HG03135 (cell line): ENCODE measurements at regions not wholly inside any gene's neighbourhood (a gene's known extent, or its start where the extent isn't known, plus 50 kb on each side); places are given as distances from the start of the nearest gene placed in this dataset.

ENCODE experiments used
- ATAC-seq: cut with Tn5 transposase; IDR thresholded peaks from one replicate; pipeline ENCODE4 v1.9.1; 2021; ENCODE audit warnings: mild to moderate bottlenecking, moderate library complexity; ENCODE audit not compliant: unreplicated experiment

DNA sequence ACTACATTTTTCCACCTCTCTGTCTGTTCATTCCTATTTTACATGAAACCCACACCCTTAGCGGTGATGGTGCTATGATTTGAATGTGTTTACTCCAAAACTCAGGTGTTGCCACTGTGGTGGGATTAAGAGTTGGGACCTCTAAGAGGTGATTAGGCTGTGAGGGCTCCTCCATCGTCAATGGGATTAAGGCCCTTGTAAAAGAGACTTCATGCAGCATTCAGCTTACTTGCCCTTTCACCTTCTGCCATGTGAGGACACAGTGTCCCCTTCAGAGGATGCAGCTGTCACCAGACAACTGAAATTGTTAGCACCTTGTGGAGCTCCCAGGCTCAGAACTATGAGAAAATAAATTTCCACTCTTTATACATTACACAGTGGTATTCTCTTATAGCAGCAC lies 182.2 kb downstream of the NOC3L start:
- ATAC-seq, result no peak

DNA sequence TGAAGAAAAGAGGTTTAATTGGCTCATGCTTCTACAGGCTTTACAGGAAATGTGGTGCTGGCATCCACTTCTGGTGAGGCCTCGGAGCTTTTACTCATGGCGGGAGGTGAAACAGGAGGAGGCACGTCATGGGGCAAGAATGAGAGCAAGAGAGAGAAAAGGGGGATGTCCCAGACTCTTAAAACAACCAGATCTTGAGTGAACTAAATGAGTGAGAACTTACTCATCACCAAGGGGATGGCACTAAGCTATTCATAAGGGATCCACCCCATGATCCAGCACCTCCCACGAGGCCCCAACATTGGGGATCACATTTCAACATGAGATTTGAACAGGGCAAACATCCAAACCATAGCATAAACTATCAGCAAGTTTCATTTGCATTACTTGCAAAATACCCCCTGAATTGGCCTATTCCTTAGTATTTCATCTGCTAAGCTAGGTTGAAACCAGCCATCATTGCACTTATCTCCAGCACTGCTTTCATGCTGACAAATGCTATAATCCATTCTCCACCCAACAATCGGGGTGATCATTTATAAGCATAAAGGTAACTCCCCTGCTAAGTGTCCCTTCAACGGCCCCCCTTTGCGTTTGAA lies 179.0 kb downstream of the NOC3L start:
- ATAC-seq, result no peak

DNA sequence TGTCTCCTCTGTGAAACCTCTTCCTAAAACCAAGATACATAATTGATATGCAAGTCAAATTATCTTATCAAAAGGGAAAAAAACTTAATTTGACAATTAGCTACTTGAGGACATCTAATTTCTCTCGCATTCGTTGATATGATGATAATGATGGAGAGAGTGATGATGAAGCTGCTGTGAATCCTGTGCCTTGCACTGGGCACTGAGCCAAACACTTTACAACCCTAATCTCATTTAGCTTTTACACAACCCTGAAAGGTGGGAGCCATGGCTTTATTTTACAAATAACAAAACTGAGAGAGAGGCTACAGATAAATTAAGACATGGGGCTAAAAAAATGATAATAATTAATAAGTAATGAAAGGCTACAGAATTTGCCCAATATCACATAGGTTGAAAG lies 176.0 kb downstream of the NOC3L start:
- ATAC-seq, result no peak

DNA sequence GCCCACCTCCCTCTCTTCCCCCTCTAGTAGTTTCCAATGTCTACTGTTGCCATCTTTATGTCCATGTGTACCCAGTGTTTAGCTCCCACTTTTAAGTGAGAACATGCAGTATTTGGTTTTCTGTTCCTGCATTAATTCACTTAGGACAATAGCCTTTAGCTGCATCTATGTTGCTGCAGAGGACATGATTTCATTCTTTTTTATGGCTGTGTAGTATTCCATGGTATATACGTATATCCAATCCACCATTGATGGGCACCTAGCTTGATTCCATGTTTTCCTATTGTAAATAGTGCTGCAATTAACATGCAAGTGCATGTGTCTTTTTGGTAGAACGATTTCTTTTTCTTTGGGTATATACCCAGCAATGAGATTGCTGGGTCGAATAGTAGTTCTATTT lies 170.4 kb downstream of the NOC3L start:
- no peak for ATAC-seq

DNA sequence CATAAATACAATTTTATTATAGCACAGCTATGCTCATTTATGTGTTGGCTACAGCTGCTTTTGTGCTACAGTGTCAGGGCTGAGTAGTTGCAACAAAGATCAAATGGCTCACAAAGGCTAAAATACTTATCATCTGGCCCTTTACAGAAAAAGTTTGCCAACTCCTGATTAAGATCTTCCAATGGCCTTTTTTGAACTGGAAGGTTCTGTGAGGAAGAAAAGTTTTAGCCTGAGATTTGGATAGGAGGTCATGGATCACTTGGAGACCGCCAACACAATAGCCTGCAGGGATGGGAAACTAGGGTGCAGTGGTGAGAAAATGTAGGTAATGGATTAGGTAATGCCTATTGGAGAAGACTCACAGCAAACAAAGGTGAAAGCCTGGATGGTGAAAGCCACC lies 169.8 kb downstream of the NOC3L start:
- ATAC-seq, result no peak

DNA sequence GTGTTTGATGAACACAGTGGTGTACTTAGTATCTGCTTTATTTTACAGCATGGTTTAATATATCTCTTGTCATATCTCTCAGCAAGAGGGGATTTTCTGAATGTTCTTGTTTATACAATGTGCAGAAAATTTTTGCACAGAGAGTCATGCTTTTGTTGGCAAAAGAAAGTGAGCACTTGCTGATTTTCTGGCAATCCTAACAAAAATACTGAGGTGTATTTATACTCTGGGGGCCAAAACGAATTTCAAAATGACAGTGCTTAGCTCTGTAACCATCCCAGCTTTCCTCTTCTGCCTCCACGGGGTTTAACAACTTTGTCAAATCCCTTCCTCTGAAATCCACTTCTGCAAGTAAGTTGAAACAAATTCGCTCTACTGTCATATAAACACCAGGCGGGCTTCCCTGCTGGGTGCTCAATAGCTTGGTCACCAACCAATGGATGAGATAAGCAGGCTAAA lies 169.2 kb downstream of the NOC3L start:
- ATAC-seq, result no peak

DNA sequence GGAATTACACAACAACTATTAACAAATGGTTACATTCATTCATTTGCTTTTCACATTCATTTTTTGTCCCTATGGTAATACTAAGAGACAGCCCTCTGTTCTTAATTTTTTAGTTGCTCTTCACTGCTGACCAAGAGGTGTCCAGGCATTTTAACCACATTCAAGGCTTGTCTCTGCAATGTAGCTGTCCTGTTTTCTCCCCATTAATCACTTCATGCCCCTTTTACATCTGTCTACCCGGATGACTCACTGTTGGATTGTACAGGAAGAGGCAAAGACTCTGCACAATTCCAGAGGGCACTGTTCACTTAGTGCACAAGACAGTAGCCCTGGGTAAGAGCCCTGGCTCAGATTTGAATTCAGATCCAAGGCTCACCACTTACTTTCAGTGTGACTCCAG lies 168.5 kb downstream of the NOC3L start:
- no peak for ATAC-seq

DNA sequence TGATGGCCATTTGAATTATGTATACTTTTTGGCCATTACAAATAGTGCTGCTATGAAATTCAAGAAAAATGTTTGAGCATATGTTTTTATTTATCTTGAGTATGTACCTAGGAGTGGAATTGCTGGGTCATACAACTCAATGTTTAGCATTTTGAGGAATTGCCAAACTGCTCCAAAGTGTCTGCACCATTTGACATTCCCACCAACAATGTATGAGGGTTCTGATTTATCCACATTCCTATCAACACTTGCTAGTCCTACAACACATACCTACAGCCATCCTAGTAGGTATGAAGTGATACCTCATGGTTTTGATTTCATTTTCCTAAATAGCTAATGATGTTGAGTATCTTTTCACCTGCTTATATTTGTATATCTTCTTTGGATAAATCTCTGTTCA lies 165.5 kb downstream of the NOC3L start:
- no peak for ATAC-seq

DNA sequence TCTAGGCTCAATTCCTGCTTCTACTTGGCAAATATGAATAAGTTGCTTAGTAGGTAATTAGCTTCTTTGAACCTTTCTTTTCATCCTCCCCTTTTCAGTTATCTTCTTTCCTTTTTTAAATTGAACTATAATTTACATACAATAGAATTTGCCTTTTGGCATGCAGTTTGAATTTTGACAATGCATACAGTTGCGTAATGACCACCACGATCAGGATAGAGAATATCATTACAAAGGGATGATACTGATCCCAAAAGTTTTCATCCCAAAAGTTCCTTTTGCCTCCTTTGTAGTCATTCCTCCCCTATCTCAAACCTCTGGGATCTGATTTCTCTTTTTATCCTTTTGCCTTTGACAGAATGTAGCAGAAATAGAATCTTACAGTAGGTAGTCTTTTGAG lies 164.4 kb downstream of the NOC3L start:
- no peak for ATAC-seq

DNA sequence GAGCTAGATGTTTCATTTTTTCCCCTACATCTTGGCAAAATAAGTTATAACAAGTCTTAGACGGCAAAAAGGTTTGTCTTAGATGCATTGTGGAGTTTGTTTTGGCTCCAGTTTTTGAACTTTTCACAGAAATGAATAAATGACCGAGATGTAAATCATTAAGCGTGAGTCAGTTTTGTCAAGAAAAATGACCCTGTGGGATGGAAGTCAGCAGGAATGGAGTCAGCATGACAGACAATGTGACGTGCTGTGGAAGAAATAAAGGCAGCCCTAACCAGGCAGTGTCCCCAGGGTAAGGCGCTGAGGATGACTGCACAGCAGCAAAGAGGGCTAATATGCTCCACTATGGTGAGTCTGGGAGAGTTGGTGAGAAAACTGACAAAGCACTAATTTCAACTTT lies 163.2 kb downstream of the NOC3L start:
- ATAC-seq, result no peak

DNA sequence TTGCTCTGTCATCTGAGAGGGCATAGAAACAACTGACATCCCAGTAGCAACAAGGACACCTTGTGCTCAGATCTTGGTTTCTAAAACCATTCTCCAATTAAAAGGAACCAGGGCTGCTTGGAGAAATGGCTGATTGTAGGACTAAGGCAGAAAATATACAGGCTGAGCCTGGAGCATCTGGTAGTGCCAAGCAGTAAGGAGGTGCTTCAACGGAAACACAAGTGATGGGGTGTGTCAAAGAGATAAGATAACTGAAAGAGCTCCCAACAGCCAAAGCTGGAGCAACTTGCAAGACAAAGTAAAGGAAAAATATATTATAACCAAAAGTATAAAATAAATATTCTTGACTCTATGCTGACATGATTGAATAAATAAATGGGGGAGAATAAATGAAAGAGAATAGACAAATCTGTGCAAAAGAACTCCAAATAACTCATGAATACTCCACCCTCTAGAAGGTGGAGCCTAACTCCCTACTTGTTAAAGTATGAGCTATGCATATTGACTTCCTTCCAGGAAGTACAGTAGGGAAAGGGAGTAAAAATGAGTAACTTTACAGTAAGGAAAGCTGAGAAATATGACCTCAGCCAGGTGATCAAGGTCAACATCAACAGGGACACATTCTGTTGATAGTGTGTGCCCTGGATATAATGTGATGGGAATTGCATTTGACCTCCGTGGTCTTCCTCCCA lies 162.4 kb downstream of the NOC3L start:
- no peak for ATAC-seq

DNA sequence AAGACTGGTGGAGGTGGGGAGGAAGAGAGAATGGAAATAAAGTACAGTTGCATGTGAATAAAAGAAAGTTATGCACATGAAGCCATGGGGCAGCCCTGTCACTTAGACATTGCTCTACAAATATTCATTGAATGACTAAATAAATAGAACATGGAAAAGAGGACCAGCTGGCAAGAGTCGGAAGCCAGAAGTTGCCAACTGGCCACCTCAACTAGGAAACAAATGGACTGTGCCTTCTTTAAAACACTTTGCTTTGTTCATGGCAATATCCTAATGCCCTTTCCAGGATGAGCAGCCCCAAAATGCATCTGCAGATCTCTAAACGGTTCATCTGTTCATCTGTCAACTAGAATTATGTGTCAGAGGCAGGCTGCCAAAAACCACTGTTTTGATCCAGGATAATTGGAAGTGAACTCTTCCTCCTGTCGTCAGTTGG lies 157.3 kb downstream of the NOC3L start:
- no peak for ATAC-seq

DNA sequence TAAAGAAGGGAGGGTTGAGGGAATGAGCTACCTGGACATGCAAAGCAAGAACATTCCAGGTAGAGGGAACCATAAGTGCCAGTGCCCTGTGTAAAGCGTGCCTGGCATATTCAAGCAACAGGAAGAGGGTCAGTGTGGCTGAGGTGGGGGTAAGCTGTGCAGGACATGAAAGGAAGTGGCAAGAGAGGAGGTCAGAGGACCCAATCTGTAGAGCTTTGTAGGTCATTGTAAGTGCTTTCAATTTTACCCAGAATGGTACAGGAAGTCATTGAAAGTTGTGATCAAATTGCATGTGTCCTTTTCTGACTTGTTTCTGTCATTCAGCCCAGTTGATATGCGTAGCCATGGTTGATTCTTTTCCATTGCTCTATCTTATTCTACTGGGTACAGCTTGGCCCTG lies 156.6 kb downstream of the NOC3L start:
- no peak for ATAC-seq

DNA sequence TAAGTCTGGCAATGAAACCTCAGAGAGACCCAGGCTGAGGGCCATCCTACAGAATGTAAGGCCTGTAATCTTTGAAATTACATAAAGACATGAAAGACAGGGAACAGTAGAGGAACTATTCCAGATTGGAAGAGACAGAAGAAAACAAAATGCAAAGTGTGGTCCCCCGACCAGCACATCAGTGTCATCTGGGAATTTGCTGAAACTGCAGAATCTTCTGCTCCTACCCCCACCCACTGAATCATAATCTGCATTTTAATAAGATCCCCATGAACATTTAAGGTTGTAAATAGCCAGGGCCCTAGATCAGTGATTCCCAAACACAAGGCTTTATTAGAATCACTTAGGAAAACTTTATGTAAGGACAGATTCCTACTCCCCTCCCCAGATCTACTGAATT lies 154.4 kb downstream of the NOC3L start:
- no peak for ATAC-seq

DNA sequence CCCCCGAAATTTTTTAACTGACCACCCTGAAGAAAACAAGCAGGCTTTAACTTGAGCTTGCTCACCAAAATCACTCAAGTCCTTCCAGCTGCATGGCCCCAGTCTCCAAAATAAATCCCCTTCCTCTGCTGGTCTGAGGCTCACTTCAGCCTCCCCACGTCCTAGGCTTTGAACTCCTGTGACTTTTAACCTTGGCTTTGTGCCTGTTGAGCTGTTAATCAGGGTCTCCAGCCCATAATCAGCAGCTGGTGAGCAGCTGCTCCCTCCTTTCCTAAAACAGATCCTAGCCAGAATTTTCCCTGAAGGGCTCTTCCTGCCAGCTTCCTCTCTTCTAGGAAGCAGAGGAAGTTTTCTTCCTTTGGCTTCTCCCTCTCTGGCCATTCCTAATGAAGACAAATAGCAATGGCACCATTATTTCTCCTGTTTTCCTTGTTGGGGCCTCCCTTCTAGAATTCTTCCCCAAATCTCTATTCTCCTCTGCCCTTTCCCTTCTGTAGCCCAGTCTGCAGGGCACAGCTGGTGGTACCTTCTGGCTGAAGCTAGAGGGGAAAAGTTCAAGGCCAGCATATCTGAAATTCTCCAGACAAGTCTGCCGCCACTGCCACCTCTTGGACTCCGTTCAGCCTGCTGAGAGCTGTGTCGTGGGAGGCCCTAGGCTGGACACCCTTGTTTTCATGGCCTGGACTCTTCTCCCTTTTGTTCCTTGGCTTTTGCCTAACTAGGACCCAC lies 152.1 kb downstream of the NOC3L start:
- ATAC-seq, result no peak

DNA sequence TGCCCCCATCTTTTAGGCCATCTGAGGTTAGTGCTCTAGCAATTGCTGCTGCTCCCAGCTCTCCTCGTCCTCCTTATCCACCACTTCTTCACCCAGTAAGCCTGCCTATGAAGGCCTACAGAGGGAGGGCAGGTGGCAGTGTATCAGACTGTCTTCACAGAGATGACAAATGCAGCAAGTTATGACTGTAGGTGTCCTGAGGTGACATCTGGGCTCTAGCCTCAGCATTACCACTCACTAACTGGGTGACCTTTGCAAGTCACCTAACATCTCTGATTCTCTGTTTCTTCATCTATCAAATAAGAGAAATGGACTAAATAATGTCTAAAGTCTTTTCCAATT lies 151.6 kb downstream of the NOC3L start:
- ATAC-seq, result no peak

DNA sequence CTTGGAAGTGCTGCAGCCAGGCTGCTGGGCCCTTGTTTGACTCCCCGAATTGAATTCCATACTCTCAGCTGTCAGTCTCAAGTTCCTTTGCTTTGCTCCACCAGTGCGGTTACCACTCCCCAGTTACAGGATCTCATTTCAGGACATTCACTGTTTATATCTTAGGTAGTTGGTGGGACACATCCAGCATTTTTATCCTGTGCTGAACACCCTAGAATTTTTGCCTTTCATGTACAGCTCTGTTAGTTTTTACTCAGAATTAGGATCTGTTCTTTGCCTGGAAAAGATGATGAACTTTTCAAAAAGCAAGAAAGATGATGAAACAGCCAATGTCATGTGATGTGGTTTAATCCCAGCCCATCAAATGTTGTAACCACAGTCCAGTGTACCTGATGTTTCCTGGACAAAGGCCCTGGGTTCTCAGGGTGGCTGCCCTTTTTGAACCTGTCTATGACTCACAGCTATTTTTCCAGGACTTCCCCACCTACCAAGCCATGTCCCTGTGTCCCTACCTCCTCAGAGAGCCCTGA lies 149.7 kb downstream of the NOC3L start:
- ATAC-seq, result no peak

DNA sequence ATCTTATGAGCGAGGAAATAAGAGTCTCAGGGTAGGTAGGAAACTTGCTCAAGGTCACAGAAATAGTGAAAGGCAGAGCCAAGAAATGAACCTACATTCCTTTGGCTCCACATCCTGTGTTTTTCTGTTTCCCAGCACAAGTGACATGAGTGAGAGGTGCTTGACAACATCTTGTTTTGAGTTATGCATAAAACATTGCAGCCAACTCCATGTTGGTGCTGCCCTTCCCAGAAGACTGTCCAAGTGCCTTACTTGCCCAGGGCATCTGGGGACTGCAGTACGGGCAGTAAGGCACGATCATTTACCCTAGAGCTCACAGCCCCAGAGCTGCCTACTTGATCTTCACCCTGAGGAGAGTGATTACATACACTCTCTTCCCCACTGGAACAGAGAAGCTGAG lies 148.8 kb downstream of the NOC3L start:
- ATAC-seq, result no peak

DNA sequence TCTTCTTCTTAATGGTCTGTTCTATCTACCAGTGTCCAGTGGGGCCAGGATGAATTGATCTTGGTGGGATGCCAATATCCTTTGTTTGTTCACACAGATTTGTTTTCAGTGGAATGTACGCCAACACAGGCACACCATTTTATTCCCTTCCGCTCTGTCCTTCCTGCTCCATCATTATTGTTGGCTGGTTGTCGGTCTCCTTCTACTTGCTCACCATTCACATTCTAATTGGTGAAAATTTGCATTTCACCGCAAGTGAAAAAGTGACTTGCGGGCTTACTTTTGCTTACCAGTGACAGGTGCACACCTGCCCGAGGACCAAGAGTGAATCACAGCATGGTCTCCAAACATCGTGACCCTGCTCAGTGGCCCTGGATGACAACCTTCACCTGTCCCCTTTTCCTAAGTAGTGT lies 148.3 kb downstream of the NOC3L start:
- no peak for ATAC-seq

DNA sequence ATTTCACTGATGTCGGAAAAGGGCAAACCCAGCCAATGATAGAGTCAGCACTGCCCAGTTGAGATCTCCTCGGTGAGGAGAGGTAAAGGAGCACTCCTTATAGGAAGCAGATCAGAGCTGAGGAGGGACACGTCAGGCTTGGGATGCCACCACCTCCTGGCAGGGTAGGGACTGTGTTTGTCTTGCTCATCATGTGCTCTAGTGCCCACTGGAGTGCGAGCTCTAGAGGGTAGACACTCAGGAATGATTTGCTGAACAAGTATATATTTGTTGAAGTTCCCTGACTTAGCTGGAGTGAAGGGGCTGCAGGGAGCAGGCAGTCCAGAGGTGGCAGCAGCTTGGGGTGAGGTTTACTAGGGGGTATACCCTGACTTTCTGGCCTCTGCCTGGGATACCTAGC lies 146.5 kb downstream of the NOC3L start:
- ATAC-seq, result no peak

DNA sequence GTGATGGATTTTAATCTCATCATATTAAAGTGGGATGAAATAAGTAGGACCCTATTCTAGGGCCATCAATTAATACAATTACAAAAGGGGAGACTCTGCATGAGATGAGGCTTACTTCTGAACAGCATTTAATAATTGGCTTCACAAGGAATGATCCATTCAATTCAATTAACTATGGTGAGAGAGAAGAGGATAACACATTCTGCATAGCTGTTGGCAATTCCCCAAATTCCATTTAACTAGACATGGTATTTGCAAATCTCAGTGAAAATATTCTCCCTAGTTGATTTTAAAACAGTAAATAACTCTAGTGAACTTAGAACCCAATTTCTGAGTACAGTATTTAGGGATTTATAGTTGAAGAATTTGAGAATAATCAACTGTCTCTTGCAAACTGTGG lies 145.3 kb downstream of the NOC3L start:
- ATAC-seq, result no peak
